ENCODE measurements at regions not wholly inside any gene's neighbourhood (a gene's known extent, or its start where the extent isn't known, plus 50 kb on each side); places are given as distances from the start of the nearest gene placed in this dataset.

- H3K4me2 ChIP-seq: no peak overlapping the region
- no peak overlapping the region for H3K9ac ChIP-seq
- no peak overlapping the region for H3K27ac ChIP-seq
- H2AFZ ChIP-seq (ENCODE audit: low read depth): no peak overlapping the region
- no peaks in the 10 kb centered on the region for H3K36me3 ChIP-seq (ENCODE audit: insufficient read depth)
- no peaks in the 10 kb centered on the region for H3K79me2 ChIP-seq (ENCODE audit: insufficient read depth, low read depth)
- no peak overlapping the region for H3K4me3 ChIP-seq (IDR thresholded peaks at IDR 0.05; ENCODE audit: insufficient read depth, low read depth, low read length)
- no peaks in the 10 kb centered on the region for H4K20me1 ChIP-seq (ENCODE audit: insufficient read depth)
- H3K4me1 ChIP-seq (ENCODE audit: low read depth, poor library complexity, severe bottlenecking): no peaks in the 10 kb centered on the region
- no peaks in the 10 kb centered on the region for H3K27me3 ChIP-seq (ENCODE audit: insufficient read depth, low read depth)
- no peak for TF ChIP-seq CTCF (conservative IDR thresholded peaks at IDR 0.05; ENCODE audit: low read depth, low read length)
These were observed 115.0 kb upstream of the SLC25A13 start for GRCh38 chr7:96436880-96437279.

GRCh38 chr7:96430356-96430755 lies 108.5 kb upstream of the SLC25A13 start:
- Histone ChIP-seq H2AFZ (ENCODE audit: low read depth) (no peak overlapping the region), H4K20me1 (ENCODE audit: insufficient read depth) (no peaks in the 10 kb centered on the region), H3K4me1 (ENCODE audit: low read depth, poor library complexity, severe bottlenecking) (no peaks in the 10 kb centered on the region), H3K27ac (no peak overlapping the region), H3K79me2 (ENCODE audit: insufficient read depth, low read depth) (no peaks in the 10 kb centered on the region), H3K4me2 (no peak overlapping the region), H3K27me3 (ENCODE audit: insufficient read depth, low read depth) (no peaks in the 10 kb centered on the region), H3K9ac (no peak overlapping the region), H3K4me3 (IDR thresholded peaks at IDR 0.05; ENCODE audit: insufficient read depth, low read depth, low read length) (no peak overlapping the region), H3K36me3 (ENCODE audit: insufficient read depth) (no peaks in the 10 kb centered on the region)
- TF ChIP-seq CTCF (conservative IDR thresholded peaks at IDR 0.05; ENCODE audit: low read depth, low read length): no peak

GRCh38 chr7:96427143-96427542 lies 105.2 kb upstream of the SLC25A13 start:
- Histone ChIP-seq H3K79me2 (ENCODE audit: insufficient read depth, low read depth) (no peaks in the 10 kb centered on the region), H3K4me3 (IDR thresholded peaks at IDR 0.05; ENCODE audit: insufficient read depth, low read depth, low read length) (no peak overlapping the region)

GRCh38 chr7:96426685-96427084 lies 104.8 kb upstream of the SLC25A13 start:
- no peaks in the 10 kb centered on the region for H3K27me3 ChIP-seq (ENCODE audit: insufficient read depth, low read depth)
- H3K79me2 ChIP-seq (ENCODE audit: insufficient read depth, low read depth): no peaks in the 10 kb centered on the region
- H3K36me3 ChIP-seq (ENCODE audit: insufficient read depth): no peaks in the 10 kb centered on the region
- no peak overlapping the region for H2AFZ ChIP-seq (ENCODE audit: low read depth)
- no peak overlapping the region for H3K4me2 ChIP-seq
- no peak overlapping the region for H3K27ac ChIP-seq
- H4K20me1 ChIP-seq (ENCODE audit: insufficient read depth): no peaks in the 10 kb centered on the region
- no peak overlapping the region for H3K9ac ChIP-seq
- H3K4me3 ChIP-seq (IDR thresholded peaks at IDR 0.05; ENCODE audit: insufficient read depth, low read depth, low read length): no peak overlapping the region
- no peak for TF ChIP-seq CTCF (conservative IDR thresholded peaks at IDR 0.05; ENCODE audit: low read depth, low read length)
- no peaks in the 10 kb centered on the region for H3K4me1 ChIP-seq (ENCODE audit: low read depth, poor library complexity, severe bottlenecking)

More at GRCh38 chr7:96427143-96427542, 105.2 kb upstream of the SLC25A13 start:
- Histone ChIP-seq H3K27ac (no peak overlapping the region), H3K4me1 (ENCODE audit: low read depth, poor library complexity, severe bottlenecking) (no peaks in the 10 kb centered on the region), H2AFZ (ENCODE audit: low read depth) (no peak overlapping the region), H4K20me1 (ENCODE audit: insufficient read depth) (no peaks in the 10 kb centered on the region), H3K9ac (no peak overlapping the region), H3K27me3 (ENCODE audit: insufficient read depth, low read depth) (no peaks in the 10 kb centered on the region), H3K36me3 (ENCODE audit: insufficient read depth) (no peaks in the 10 kb centered on the region), H3K4me2 (no peak overlapping the region)
- no peak for TF ChIP-seq CTCF (conservative IDR thresholded peaks at IDR 0.05; ENCODE audit: low read depth, low read length)

Measured in KMS-11 (cell line).